ENCODE measurements at regions not wholly inside any gene's neighbourhood (a gene's known extent, or its start where the extent isn't known, plus 50 kb on each side); places are given as distances from the start of the nearest gene placed in this dataset.

GRCh38 chr10:62467527-62467926, 93.4 kb downstream of the ZNF365 start:
- TF ChIP-seq EZH2 (IDR thresholded peaks at IDR 0.05; ENCODE audit: insufficient read depth, poor library complexity, severe bottlenecking): no peak
- TF ChIP-seq EZH2phosphoT487 (IDR thresholded peaks at IDR 0.05; ENCODE audit: insufficient read depth, low read depth): no peak

All from GM23248 (cell line).